D721Med (cell line): ENCODE measurements at regions not wholly inside any gene's neighbourhood (a gene's known extent, or its start where the extent isn't known, plus 50 kb on each side); places are given as distances from the start of the nearest gene placed in this dataset.

Experiments used
- DNase-seq: peaks from one replicate; pipeline ENCODE4 v3.0.0; 2011; ENCODE audit warnings: low spot score; ENCODE audit not compliant: insufficient read length
- FAIRE-seq: peaks from 2 replicates; lab custom pipeline; 2011; peaks lifted over from hg19 to GRCh38; lab: Jason Lieb, UNC
- TF ChIP-seq, protein P1 (sequence below): IDR thresholded peaks from 2 replicates; pipeline ENCODE4 v1.5.1; 2012; ENCODE audit warnings: mild to moderate bottlenecking, control low read depth; ENCODE audit not compliant: insufficient read depth; ENCODE audit errors: missing control alignments

DNA sequence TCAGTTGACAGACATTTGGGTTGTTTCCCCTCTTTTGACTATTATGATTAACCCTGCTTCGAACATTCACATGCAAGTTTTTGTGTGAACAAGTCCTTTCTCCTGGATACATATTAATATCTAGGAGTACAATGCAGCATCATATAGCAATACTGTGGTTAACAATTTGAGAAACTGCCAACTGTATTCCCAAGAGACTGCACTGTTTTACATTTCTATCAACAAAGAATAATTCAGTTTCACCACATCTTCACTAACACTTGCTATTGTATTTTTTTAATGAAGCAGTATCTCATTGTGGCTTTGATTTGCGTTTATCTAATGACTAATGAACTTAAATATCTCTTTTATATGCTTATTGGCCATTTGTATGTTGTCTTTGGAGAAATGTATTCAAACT lies 184.6 kb upstream of the NBEA start:
- FAIRE-seq (no peak), DNase-seq (no peak)
- TF ChIP-seq, protein P1, sequence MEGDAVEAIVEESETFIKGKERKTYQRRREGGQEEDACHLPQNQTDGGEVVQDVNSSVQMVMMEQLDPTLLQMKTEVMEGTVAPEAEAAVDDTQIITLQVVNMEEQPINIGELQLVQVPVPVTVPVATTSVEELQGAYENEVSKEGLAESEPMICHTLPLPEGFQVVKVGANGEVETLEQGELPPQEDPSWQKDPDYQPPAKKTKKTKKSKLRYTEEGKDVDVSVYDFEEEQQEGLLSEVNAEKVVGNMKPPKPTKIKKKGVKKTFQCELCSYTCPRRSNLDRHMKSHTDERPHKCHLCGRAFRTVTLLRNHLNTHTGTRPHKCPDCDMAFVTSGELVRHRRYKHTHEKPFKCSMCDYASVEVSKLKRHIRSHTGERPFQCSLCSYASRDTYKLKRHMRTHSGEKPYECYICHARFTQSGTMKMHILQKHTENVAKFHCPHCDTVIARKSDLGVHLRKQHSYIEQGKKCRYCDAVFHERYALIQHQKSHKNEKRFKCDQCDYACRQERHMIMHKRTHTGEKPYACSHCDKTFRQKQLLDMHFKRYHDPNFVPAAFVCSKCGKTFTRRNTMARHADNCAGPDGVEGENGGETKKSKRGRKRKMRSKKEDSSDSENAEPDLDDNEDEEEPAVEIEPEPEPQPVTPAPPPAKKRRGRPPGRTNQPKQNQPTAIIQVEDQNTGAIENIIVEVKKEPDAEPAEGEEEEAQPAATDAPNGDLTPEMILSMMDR = no peak

DNA sequence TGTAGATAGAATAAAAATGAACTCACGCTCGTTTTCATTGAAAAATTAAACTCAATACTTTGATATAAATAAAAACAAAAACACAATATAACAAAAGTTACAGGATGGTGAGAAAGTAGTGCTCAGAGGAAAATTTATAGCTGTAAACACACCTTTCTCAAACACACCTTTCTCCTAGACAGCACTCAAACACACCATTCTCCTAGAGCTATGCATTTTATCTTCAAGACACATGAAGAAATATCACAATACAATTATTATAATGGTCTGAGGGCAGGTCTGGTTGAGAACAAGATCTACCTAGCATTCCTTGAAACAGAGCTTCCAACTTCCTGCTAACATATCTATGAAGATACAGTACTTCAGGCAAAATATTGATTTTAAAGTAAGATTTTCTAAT lies 183.4 kb upstream of the NBEA start:
- TF ChIP-seq, protein P1 = no peak

DNA sequence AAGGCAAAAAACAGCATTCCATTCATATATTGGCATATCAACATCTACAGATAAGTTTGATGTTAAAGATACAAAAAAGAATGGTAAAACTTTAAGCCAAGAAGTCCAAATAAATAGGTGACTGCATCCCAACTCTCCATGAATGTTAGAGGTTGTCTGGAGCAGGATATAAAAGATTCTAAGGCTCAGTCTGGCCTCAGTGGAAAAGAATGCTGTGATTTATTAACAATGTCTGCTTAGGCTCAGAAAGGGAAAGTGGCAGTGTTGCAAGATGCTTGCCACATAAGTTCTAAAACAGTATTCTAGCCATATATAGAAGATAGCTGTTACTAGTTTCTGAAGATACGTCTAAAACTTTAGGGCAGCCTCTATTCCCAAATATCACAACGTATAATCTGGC lies 179.8 kb upstream of the NBEA start:
- FAIRE-seq (no peak), DNase-seq (no peak)
- TF ChIP-seq, protein P1 = no peak

More for the DNA sequence above, 183.4 kb upstream of the NBEA start:
- FAIRE-seq = no peak
- DNase-seq = no peak

DNA sequence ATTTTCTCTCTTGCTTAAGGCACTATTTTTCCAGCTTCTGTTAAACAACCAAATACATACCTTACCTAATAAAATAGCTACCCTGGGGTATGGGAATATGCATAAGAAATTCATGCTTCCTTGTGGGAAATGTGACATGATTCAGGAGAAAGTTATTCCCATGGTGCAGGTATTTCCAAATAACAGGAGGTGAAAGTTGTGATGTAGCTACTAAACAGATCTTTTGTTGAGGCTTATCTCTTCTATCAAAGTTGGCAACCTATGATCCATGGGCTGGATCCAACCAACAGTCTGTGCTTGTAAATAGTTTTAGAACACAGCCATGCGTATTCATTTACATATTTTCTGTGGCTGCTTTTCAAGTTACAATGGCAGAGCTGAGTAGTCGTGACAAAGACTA lies 177.8 kb upstream of the NBEA start:
- FAIRE-seq (no peak), DNase-seq (no peak)
- TF ChIP-seq, protein P1 = no peak

DNA sequence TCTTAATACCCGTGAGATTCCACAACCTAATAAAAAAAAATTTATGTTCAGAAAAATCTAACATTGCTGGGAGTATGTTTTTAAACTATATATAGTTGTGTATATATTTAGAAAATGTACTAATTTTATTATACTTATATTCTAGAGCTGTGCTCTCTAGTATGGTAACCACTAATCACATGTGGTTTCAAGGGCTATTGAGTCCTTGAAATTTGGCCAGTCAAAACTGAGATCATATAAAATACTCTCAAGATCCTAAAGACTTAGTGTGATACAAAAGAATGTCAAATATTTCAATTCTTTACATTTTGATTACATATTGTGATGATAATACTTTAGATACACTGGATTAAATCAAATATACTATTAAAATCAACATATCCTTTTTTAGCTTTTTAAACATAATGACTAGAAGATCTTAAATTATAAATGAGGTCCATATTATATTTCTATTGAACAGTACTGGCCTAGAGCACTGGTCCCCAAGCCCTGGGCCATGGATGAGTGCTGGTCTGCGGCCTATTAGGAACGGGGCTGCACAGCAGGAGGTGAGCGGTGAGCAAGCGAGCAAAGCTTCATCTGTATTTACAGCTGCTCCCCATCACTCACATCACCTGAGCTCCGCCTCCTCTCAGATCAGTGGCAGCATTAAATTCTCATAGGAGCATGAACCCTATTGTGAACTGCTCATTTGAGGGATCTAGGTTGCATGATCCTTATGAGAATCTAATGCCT lies 176.5 kb upstream of the NBEA start:
- DNase-seq = no peak
- no peak for FAIRE-seq
- TF ChIP-seq, protein P1 = no peak

DNA sequence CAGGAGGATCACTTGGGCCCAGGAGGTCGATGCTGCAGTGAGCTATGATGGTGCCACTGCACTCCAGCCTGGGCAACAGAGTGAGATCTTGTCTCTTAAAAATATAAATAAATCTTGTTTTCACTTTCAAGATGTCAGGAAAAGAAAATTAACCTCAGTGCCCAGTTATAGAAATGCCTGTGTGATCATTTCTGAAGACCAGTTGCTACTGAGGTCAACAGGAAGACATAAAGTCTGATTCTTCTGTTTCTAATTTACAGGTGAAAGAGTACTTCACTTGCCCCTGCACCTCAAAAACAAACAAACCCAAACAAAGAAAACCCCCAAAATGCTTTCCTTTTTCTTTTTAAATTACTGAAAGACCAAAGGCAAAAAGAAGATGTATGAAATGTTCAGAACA lies 174.3 kb upstream of the NBEA start:
- DNase-seq (no peak), FAIRE-seq (no peak)
- TF ChIP-seq, protein P1 = no peak

DNA sequence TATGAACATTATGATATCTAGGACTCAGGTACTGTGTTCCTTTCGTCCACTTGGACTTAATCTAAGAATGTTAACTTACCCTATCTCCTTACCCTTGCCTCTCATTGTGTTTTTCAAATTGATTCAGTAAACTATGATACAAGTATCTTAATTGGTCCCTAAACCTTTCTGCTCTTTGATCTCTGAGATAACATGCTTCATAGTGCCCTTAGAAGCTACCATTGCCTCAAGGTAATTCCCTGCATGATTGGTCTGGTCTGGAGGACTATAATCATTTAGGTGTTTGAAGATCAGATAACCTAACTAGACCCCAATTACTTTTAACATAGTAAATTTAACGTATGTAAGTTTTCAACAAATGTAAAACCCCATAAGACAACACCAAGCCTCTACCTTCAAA lies 169.9 kb upstream of the NBEA start:
- DNase-seq (no peak), FAIRE-seq (no peak)
- TF ChIP-seq, protein P1 = no peak
